GM12878 (cell line): ENCODE measurements at regions not wholly inside any gene's neighbourhood (a gene's known extent, or its start where the extent isn't known, plus 50 kb on each side); places are given as distances from the start of the nearest gene placed in this dataset.

Experiments
- BCL11A ChIP-seq: IDR thresholded peaks from 2 replicates; pipeline ENCODE4 v1.6.1; 2011; ENCODE audit warnings: low read depth, low read length
- CREB1 ChIP-seq: IDR thresholded peaks from 2 replicates; pipeline ENCODE4 v1.6.1; 2012; ENCODE audit warnings: low read depth, mild to moderate bottlenecking, inconsistent platforms
- CREM ChIP-seq: IDR thresholded peaks from 2 replicates; pipeline ENCODE4 v1.6.1; 2014; ENCODE audit warnings: antibody characterized with exemption, low read depth
- CUX1 ChIP-seq: IDR thresholded peaks from 2 replicates; pipeline ENCODE4 v1.6.1; 2012; ENCODE audit warnings: improper control_type of control experiment, low read depth, low read length; ENCODE audit not compliant: insufficient replicate concordance
- EED ChIP-seq: sonication (generic); IDR thresholded peaks from 2 replicates; pipeline ENCODE4 v1.6.1; 2016; ENCODE audit warnings: antibody characterized with exemption, low read depth
- EGR1 ChIP-seq, 2 experiments: IDR thresholded peaks; 1 replicate in 1 of 2; 2 replicates in 1 of 2; pipeline ENCODE4 v1.6.1; 2011 to 2012; ENCODE audit warnings: low read depth in 2 of 2, low read length in 2 of 2, borderline replicate concordance in 1 of 2, mild to moderate bottlenecking in 1 of 2, moderate library complexity in 1 of 2
- EP300 ChIP-seq, 2 experiments: fragments of 150-350 bp in 1 of 2; IDR thresholded peaks; 2 replicates each; pipeline ENCODE4 v1.6.1; 2011 to 2012; ENCODE audit warnings: low read depth in 2 of 2, low read length in 2 of 2, borderline replicate concordance in 1 of 2, improper control_type of control experiment in 1 of 2, inconsistent platforms in 1 of 2; ENCODE audit not compliant: control insufficient read depth in 1 of 2
- ETV6 ChIP-seq, 2 experiments: fragments of 450-650 bp in 1 of 2; IDR thresholded peaks in 1 of 2; conservative IDR thresholded peaks in 1 of 2; 2 replicates each; pipeline ENCODE4 v1.6.1; 2014; ENCODE audit warnings: antibody characterized with exemption in 1 of 2, borderline replicate concordance in 1 of 2, low read depth in 1 of 2, mild to moderate bottlenecking in 1 of 2, moderate library complexity in 1 of 2
- FOS ChIP-seq: IDR thresholded peaks from 3 replicates; pipeline ENCODE4 v1.6.1; 2011; ENCODE audit warnings: borderline replicate concordance; ENCODE audit not compliant: insufficient read length; ENCODE audit errors: extremely low read depth
- GABPA ChIP-seq: IDR thresholded peaks from 2 replicates; pipeline ENCODE4 v1.6.1; 2014; ENCODE audit warnings: antibody characterized with exemption, low read depth, mild to moderate bottlenecking, inconsistent platforms
- JUNB ChIP-seq: IDR thresholded peaks from 2 replicates; pipeline ENCODE4 v1.6.1; 2016; ENCODE audit warnings: antibody characterized with exemption, mild to moderate bottlenecking
- MEF2B ChIP-seq: fragments of 450-650 bp; IDR thresholded peaks from 2 replicates; pipeline ENCODE4 v1.6.1; 2018; ENCODE audit warnings: mild to moderate bottlenecking, moderate library complexity; ENCODE audit not compliant: partially characterized antibody, poor library complexity, severe bottlenecking
- MTA2 ChIP-seq: fragments of 450-650 bp; IDR thresholded peaks from 2 replicates; pipeline ENCODE4 v1.6.1; 2016; ENCODE audit warnings: low read depth, mild to moderate bottlenecking, moderate library complexity
- NR2F1 ChIP-seq: fragments of 450-650 bp; conservative IDR thresholded peaks from 2 replicates; pipeline ENCODE4 v1.6.1; 2017; ENCODE audit warnings: mild to moderate bottlenecking
- NRF1 ChIP-seq: conservative IDR thresholded peaks from 2 replicates; pipeline ENCODE4 v1.6.1; 2011; ENCODE audit warnings: mild to moderate bottlenecking, low read depth, low read length, improper control_type of control experiment
- PAX8 ChIP-seq: fragments of 450-650 bp; IDR thresholded peaks from 2 replicates; pipeline ENCODE4 v1.6.1; 2017; ENCODE audit warnings: mild to moderate bottlenecking, moderate library complexity
- PML ChIP-seq: IDR thresholded peaks from 2 replicates; pipeline ENCODE4 v1.6.1; 2012; ENCODE audit warnings: low read length, inconsistent platforms
- POLR2A ChIP-seq: IDR thresholded peaks from 2 replicates; pipeline ENCODE4 v1.6.1; 2011; ENCODE audit warnings: low read depth, mild to moderate bottlenecking, low read length
- RAD51 ChIP-seq: fragments of 450-650 bp; IDR thresholded peaks from 2 replicates; pipeline ENCODE4 v1.6.1; 2016; ENCODE audit warnings: moderate library complexity, mild to moderate bottlenecking, inconsistent platforms
- RBBP5 ChIP-seq: fragments of 200-600 bp; sonication (generic); conservative IDR thresholded peaks from 2 replicates; pipeline ENCODE4 v1.6.1; 2016
- RELB ChIP-seq: fragments of 450-650 bp; IDR thresholded peaks from 2 replicates; pipeline ENCODE4 v1.6.1; 2017; ENCODE audit warnings: low read depth, mild to moderate bottlenecking, moderate library complexity
- RUNX3 ChIP-seq: IDR thresholded peaks from 2 replicates; pipeline ENCODE4 v1.6.1; 2012; ENCODE audit warnings: low read length, inconsistent platforms

- TF ChIP-seq CUX1 (peak; percentile 70), CREB1 (peak; percentile 36; the same call in 1 of the 2 replicates), JUNB (peak; percentile 89), CREM (peak; percentile 44; the same call in 1 of the 2 replicates), PML (no peak), EP300 (IDR thresholded peaks at IDR 0.05; ENCODE audit: borderline replicate concordance in 1 of 2, control insufficient read depth in 1 of 2, low read depth in 2 of 2, low read length in 2 of 2) (peak; percentile 42 to 51; a peak in 2 of 4 replicates), EGR1 (IDR thresholded peaks at IDR 0.05; ENCODE audit: borderline replicate concordance in 1 of 2, low read depth in 2 of 2, low read length in 2 of 2) (peak in 1 of 2 experiments; percentile 44; a peak in 1 of 3 replicates), NR2F1 (0 out of 2 replicates have a peak, but pooled peaks have one; percentile 22), BCL11A (peak; percentile 70), MEF2B (peak; percentile 80), EED (peak; percentile 94), RUNX3 (peak; percentile 92), MTA2 (peak; percentile 11; the same call in 1 of the 2 replicates), ETV6 (conservative IDR thresholded peaks at IDR 0.05 in 1 of 2, IDR thresholded peaks at IDR 0.05 in 1 of 2; ENCODE audit: borderline replicate concordance in 1 of 2, low read depth in 1 of 2) (peak in 1 of 2 experiments; percentile 60; a peak in 2 of 4 replicates), RELB (no peak), NRF1 (no peak), GABPA (no peak), PAX8 (no peak), POLR2A (0 out of 2 replicates have a peak, but pooled peaks have one; percentile 38), RAD51 (no peak), RBBP5 (no peak), FOS (no peak)
Observed at GRCh38 chr10:123552760-123553554, 113.2 kb upstream of the GPR26 start (continued).
